Body of pancreas (tissue), 4 donors: ENCODE measurements at regions not wholly inside any gene's neighbourhood (a gene's known extent, or its start where the extent isn't known, plus 50 kb on each side); places are given as distances from the start of the nearest gene placed in this dataset.

Source experiments
- CTCF ChIP-seq, 7 experiments: fragments of 450-650 bp in 4 of 7; fragments of 200-600 bp in 3 of 7; sonication (generic) in 3 of 7; IDR thresholded peaks; one replicate each; pipeline ENCODE4 v1.5.1; 2016 to 2019; ENCODE audit warnings: antibody characterized with exemption in 7 of 7
- POLR2A ChIP-seq, 3 donors: fragments of 450-650 bp; IDR thresholded peaks; one replicate each; pipeline ENCODE4 v1.6.1; 2016; ENCODE audit warnings: antibody characterized with exemption in 3 of 3, mild to moderate bottlenecking in 2 of 3

GRCh38 chrX:96211953-96212352 is 472.7 kb upstream of the DIAPH2 start:
- no peak for TF ChIP-seq CTCF (IDR thresholded peaks at IDR 0.05)
- no peak for TF ChIP-seq POLR2A (IDR thresholded peaks at IDR 0.05)
